ENCODE measurements at regions not wholly inside any gene's neighbourhood (a gene's known extent, or its start where the extent isn't known, plus 50 kb on each side); places are given as distances from the start of the nearest gene placed in this dataset.

GRCh38 chr16:59400830-59401229, 666.7 kb upstream of the GOT2 start:
- H3K27me3 Mint-ChIP-seq (ENCODE audit: insufficient read depth, low read depth, poor library complexity) = no peaks in the 10 kb centered on the region
- Histone ChIP-seq H3K4me1 (ENCODE audit: insufficient read depth) (0 out of 2 replicates have a peak, but pooled peaks cover 5% of the 10 kb centered on the region), H2AFZ (no peak overlapping the region), H3K4me3 (no peak overlapping the region), H3K79me2 (replicated peaks; ENCODE audit: insufficient read depth) (no peaks in the 10 kb centered on the region), H3K4me2 (no peak overlapping the region), H3F3A (replicated peaks; ENCODE audit: low read depth) (no peaks in the 10 kb centered on the region), H3K27ac (ENCODE audit: low read depth) (no peak overlapping the region), H4K20me1 (replicated peaks; ENCODE audit: insufficient read depth) (no peaks in the 10 kb centered on the region), H3K36me3 (ENCODE audit: insufficient read depth) (no peaks in the 10 kb centered on the region), H3K9me2 (ENCODE audit: insufficient read depth) (no peaks in the 10 kb centered on the region), H3K27me3 (ENCODE audit: insufficient read depth) (no peaks in the 10 kb centered on the region)
- H3K4me3 Mint-ChIP-seq = no peak overlapping the region
- H3K27ac Mint-ChIP-seq = no peak overlapping the region
- H3K36me3 Mint-ChIP-seq (ENCODE audit: low read depth) = no peaks in the 10 kb centered on the region
- peaks cover 3% of the 10 kb centered on the region; the same call in 2 of the 3 replicates for H3K4me1 Mint-ChIP-seq
- no peak for ATAC-seq
- no peak for DNase-seq (ENCODE audit: low spot score)
- H3K9me3 Mint-ChIP-seq = no peaks in the 10 kb centered on the region
- TF ChIP-seq, protein P1, sequence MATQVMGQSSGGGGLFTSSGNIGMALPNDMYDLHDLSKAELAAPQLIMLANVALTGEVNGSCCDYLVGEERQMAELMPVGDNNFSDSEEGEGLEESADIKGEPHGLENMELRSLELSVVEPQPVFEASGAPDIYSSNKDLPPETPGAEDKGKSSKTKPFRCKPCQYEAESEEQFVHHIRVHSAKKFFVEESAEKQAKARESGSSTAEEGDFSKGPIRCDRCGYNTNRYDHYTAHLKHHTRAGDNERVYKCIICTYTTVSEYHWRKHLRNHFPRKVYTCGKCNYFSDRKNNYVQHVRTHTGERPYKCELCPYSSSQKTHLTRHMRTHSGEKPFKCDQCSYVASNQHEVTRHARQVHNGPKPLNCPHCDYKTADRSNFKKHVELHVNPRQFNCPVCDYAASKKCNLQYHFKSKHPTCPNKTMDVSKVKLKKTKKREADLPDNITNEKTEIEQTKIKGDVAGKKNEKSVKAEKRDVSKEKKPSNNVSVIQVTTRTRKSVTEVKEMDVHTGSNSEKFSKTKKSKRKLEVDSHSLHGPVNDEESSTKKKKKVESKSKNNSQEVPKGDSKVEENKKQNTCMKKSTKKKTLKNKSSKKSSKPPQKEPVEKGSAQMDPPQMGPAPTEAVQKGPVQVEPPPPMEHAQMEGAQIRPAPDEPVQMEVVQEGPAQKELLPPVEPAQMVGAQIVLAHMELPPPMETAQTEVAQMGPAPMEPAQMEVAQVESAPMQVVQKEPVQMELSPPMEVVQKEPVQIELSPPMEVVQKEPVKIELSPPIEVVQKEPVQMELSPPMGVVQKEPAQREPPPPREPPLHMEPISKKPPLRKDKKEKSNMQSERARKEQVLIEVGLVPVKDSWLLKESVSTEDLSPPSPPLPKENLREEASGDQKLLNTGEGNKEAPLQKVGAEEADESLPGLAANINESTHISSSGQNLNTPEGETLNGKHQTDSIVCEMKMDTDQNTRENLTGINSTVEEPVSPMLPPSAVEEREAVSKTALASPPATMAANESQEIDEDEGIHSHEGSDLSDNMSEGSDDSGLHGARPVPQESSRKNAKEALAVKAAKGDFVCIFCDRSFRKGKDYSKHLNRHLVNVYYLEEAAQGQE (IDR thresholded peaks at IDR 0.05; ENCODE audit: unreplicated experiment) = no peak
- no peak for TF ChIP-seq CREB1 (CRISPR knock-in tag; IDR thresholded peaks at IDR 0.05; ENCODE audit: low read depth)
- no peak for TF ChIP-seq STAT1 (IDR thresholded peaks at IDR 0.05; ENCODE audit: unreplicated experiment)
- TF ChIP-seq EZH2phosphoT487 (IDR thresholded peaks at IDR 0.05; ENCODE audit: unreplicated experiment) = no peak
- TF ChIP-seq JUNB (IDR thresholded peaks at IDR 0.05; ENCODE audit: unreplicated experiment) = no peak
- no peak for TF ChIP-seq NANOG (IDR thresholded peaks at IDR 0.05; ENCODE audit: borderline replicate concordance)
- TF ChIP-seq EZH2 (IDR thresholded peaks at IDR 0.05; ENCODE audit: low read depth, unreplicated experiment) = no peak
- TF ChIP-seq ZNF462 (CRISPR knock-in tag; IDR thresholded peaks at IDR 0.05) = no peak
- TF ChIP-seq ZNF114 (CRISPR knock-in tag; IDR thresholded peaks at IDR 0.05) = no peak
- TF ChIP-seq POLR2AphosphoS5 (IDR thresholded peaks at IDR 0.05; ENCODE audit: low read depth) = no peak
- no peak for TF ChIP-seq ETS1 (IDR thresholded peaks at IDR 0.05)
- TF ChIP-seq, protein P2, sequence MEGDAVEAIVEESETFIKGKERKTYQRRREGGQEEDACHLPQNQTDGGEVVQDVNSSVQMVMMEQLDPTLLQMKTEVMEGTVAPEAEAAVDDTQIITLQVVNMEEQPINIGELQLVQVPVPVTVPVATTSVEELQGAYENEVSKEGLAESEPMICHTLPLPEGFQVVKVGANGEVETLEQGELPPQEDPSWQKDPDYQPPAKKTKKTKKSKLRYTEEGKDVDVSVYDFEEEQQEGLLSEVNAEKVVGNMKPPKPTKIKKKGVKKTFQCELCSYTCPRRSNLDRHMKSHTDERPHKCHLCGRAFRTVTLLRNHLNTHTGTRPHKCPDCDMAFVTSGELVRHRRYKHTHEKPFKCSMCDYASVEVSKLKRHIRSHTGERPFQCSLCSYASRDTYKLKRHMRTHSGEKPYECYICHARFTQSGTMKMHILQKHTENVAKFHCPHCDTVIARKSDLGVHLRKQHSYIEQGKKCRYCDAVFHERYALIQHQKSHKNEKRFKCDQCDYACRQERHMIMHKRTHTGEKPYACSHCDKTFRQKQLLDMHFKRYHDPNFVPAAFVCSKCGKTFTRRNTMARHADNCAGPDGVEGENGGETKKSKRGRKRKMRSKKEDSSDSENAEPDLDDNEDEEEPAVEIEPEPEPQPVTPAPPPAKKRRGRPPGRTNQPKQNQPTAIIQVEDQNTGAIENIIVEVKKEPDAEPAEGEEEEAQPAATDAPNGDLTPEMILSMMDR (conservative IDR thresholded peaks at IDR 0.05; ENCODE audit: low read depth in 2 of 2) = no peak
- TF ChIP-seq ZNF331 (CRISPR knock-in tag; IDR thresholded peaks at IDR 0.05; ENCODE audit: low read depth) = no peak
